ENCODE measurements at regions not wholly inside any gene's neighbourhood (a gene's known extent, or its start where the extent isn't known, plus 50 kb on each side); places are given as distances from the start of the nearest gene placed in this dataset.

GRCh38 chr10:28354511-28354910 is 51.6 kb upstream of the MPP7 start:
- Histone ChIP-seq H3K27ac (no peak overlapping the region), H3K4me1 (no peaks in the 10 kb centered on the region), H3K9me3 (no peaks in the 10 kb centered on the region), H3K27me3 (no peaks in the 10 kb centered on the region), H3K36me3 (no peaks in the 10 kb centered on the region), H3K4me3 (no peak overlapping the region)
- no peak for DNase-seq (ENCODE audit: low spot score in 2 of 2)
- intact Hi-C loops (cut with DNase I; ENCODE audit: low total_unique reads), result no loop called here
- TF ChIP-seq POLR2A (IDR thresholded peaks at IDR 0.05) (no peak), POLR2AphosphoS5 (IDR thresholded peaks at IDR 0.05) (no peak)
- TF ChIP-seq, protein P1, sequence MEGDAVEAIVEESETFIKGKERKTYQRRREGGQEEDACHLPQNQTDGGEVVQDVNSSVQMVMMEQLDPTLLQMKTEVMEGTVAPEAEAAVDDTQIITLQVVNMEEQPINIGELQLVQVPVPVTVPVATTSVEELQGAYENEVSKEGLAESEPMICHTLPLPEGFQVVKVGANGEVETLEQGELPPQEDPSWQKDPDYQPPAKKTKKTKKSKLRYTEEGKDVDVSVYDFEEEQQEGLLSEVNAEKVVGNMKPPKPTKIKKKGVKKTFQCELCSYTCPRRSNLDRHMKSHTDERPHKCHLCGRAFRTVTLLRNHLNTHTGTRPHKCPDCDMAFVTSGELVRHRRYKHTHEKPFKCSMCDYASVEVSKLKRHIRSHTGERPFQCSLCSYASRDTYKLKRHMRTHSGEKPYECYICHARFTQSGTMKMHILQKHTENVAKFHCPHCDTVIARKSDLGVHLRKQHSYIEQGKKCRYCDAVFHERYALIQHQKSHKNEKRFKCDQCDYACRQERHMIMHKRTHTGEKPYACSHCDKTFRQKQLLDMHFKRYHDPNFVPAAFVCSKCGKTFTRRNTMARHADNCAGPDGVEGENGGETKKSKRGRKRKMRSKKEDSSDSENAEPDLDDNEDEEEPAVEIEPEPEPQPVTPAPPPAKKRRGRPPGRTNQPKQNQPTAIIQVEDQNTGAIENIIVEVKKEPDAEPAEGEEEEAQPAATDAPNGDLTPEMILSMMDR (IDR thresholded peaks at IDR 0.05), result no peak

DNA sequence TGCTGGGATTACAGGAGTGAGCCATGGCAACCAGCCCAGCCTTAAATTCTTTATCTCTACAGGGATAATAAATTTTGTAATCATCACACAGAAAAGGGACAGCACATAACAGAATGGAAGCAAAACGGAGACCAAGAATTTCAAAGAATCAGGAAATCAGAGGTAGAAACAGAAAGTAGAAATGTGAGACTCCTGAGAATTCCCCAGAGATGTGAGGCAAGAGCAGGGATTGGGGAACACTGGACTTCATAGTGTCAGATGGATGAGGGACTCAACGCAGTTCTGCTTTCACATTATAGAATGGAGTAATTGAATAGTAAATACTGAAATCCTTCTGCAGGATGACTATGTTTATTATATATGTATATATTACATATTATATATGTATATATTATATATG is 52.5 kb upstream of the MPP7 start:
- H3K36me3 ChIP-seq, result no peaks in the 10 kb centered on the region

GRCh38 chr10:28359334-28359733 is 56.5 kb upstream of the MPP7 start:
- Histone ChIP-seq H3K27me3 (no peaks in the 10 kb centered on the region), H3K36me3 (no peaks in the 10 kb centered on the region), H3K4me1 (no peaks in the 10 kb centered on the region), H3K27ac (no peak overlapping the region), H3K9me3 (no peaks in the 10 kb centered on the region), H3K4me3 (no peak overlapping the region)
- TF ChIP-seq, protein P1 (IDR thresholded peaks at IDR 0.05), result no peak
- TF ChIP-seq POLR2AphosphoS5 (IDR thresholded peaks at IDR 0.05) (no peak), POLR2A (IDR thresholded peaks at IDR 0.05) (no peak)
- intact Hi-C loops (cut with DNase I; ENCODE audit: low total_unique reads), result no loop called here
- no peak for DNase-seq (ENCODE audit: low spot score in 2 of 2)

More for the DNA sequence above, 52.5 kb upstream of the MPP7 start:
- H3K27me3 ChIP-seq, result no peaks in the 10 kb centered on the region
- H3K9me3 ChIP-seq, result no peaks in the 10 kb centered on the region
- no peaks in the 10 kb centered on the region for H3K4me1 ChIP-seq
- no peak for TF ChIP-seq POLR2A (IDR thresholded peaks at IDR 0.05)
- no peak for TF ChIP-seq POLR2AphosphoS5 (IDR thresholded peaks at IDR 0.05)
- TF ChIP-seq, protein P1 (IDR thresholded peaks at IDR 0.05), result no peak
- H3K4me3 ChIP-seq, result no peak overlapping the region
- intact Hi-C loops (cut with DNase I; ENCODE audit: low total_unique reads), result no loop called here
- H3K27ac ChIP-seq, result no peak overlapping the region
- DNase-seq (ENCODE audit: low spot score in 2 of 2), result no peak

- Histone ChIP-seq H3K4me3 (no peak overlapping the region), H3K9me3 (no peaks in the 10 kb centered on the region), H3K36me3 (no peaks in the 10 kb centered on the region), H3K27me3 (no peaks in the 10 kb centered on the region), H3K27ac (no peak overlapping the region), H3K4me1 (no peaks in the 10 kb centered on the region)
- intact Hi-C loops (cut with DNase I; ENCODE audit: low total_unique reads), result no loop called here
- no peak for TF ChIP-seq POLR2A (IDR thresholded peaks at IDR 0.05)
- TF ChIP-seq, protein P1 (IDR thresholded peaks at IDR 0.05), result no peak
- no peak for TF ChIP-seq POLR2AphosphoS5 (IDR thresholded peaks at IDR 0.05)
- DNase-seq (ENCODE audit: low spot score in 2 of 2), result no peak
Observed at GRCh38 chr10:28360175-28360574, 57.3 kb upstream of the MPP7 start.

GRCh38 chr10:28363376-28363775 is 60.5 kb upstream of the MPP7 start:
- Histone ChIP-seq H3K4me3 (no peak overlapping the region), H3K9me3 (no peaks in the 10 kb centered on the region), H3K36me3 (no peaks in the 10 kb centered on the region), H3K27ac (no peak overlapping the region), H3K27me3 (no peaks in the 10 kb centered on the region), H3K4me1 (no peaks in the 10 kb centered on the region)
- DNase-seq (ENCODE audit: low spot score in 2 of 2), result no peak
- intact Hi-C loops (cut with DNase I; ENCODE audit: low total_unique reads), result no loop called here
- TF ChIP-seq, protein P1 (IDR thresholded peaks at IDR 0.05), result no peak
- TF ChIP-seq POLR2AphosphoS5 (IDR thresholded peaks at IDR 0.05) (no peak), POLR2A (IDR thresholded peaks at IDR 0.05) (no peak)
